KMS-11 (cell line): ENCODE measurements at regions not wholly inside any gene's neighbourhood (a gene's known extent, or its start where the extent isn't known, plus 50 kb on each side); places are given as distances from the start of the nearest gene placed in this dataset.

Source experiments
- H2AFZ ChIP-seq: fragments of 200-600 bp; sonication (generic); 2 replicates; pipeline ENCODE4 v1.6.1; 2016; ENCODE audit warnings: antibody characterized with exemption, mixed run types, low read depth
- H3K27ac ChIP-seq: fragments of 200-600 bp; sonication (generic); 2 replicates; pipeline ENCODE4 v1.6.1; 2016; ENCODE audit warnings: mild to moderate bottlenecking, mixed run types
- H3K27me3 ChIP-seq: fragments of 200-600 bp; sonication (generic); 2 replicates; pipeline ENCODE4 v1.6.1; 2017; ENCODE audit warnings: mild to moderate bottlenecking, low read depth, mixed run types, moderate library complexity; ENCODE audit not compliant: insufficient read depth
- H3K36me3 ChIP-seq: fragments of 200-600 bp; sonication (generic); 2 replicates; pipeline ENCODE4 v1.6.1; 2017; ENCODE audit warnings: mild to moderate bottlenecking, mixed run types; ENCODE audit not compliant: insufficient read depth
- H3K4me1 ChIP-seq: fragments of 200-600 bp; sonication (generic); 2 replicates; pipeline ENCODE4 v1.6.1; 2016; ENCODE audit warnings: mild to moderate bottlenecking, low read depth, mixed run types; ENCODE audit not compliant: poor library complexity, severe bottlenecking
- H3K4me2 ChIP-seq: fragments of 200-600 bp; sonication (generic); 2 replicates; pipeline ENCODE4 v1.7.0; 2016; ENCODE audit warnings: mild to moderate bottlenecking, mixed run types
- H3K4me3 ChIP-seq: fragments of 200-600 bp; sonication (generic); IDR thresholded peaks from 2 replicates; pipeline ENCODE4 v1.6.1; 2017; ENCODE audit warnings: low read depth, low read length, mixed read lengths; ENCODE audit not compliant: insufficient read depth
- H3K79me2 ChIP-seq: fragments of 200-600 bp; sonication (generic); 2 replicates; pipeline ENCODE4 v1.6.1; 2016; ENCODE audit warnings: low read depth, mixed run types; ENCODE audit not compliant: insufficient read depth
- H3K9ac ChIP-seq: fragments of 200-600 bp; sonication (generic); 2 replicates; pipeline ENCODE4 v1.6.1; 2016; ENCODE audit warnings: mild to moderate bottlenecking, mixed run types
- H4K20me1 ChIP-seq: fragments of 200-600 bp; sonication (generic); 2 replicates; pipeline ENCODE4 v1.6.1; 2016; ENCODE audit warnings: mild to moderate bottlenecking, mixed run types; ENCODE audit not compliant: insufficient read depth
- CTCF ChIP-seq: fragments of 200-600 bp; sonication (generic); conservative IDR thresholded peaks from 2 replicates; pipeline ENCODE4 v1.6.1; 2017; ENCODE audit warnings: low read depth, mild to moderate bottlenecking, antibody characterized with exemption, low read length, moderate library complexity, mixed read lengths

GRCh38 chr2:65541773-65542172 lies 109.4 kb upstream of the SPRED2 start:
- Histone ChIP-seq H4K20me1 (no peaks in the 10 kb centered on the region), H3K4me3 (no peak overlapping the region), H3K27me3 (no peaks in the 10 kb centered on the region), H3K36me3 (no peaks in the 10 kb centered on the region), H3K4me1 (no peaks in the 10 kb centered on the region), H3K9ac (no peak overlapping the region), H3K79me2 (no peaks in the 10 kb centered on the region), H3K27ac (no peak overlapping the region), H2AFZ (no peak overlapping the region), H3K4me2 (no peak overlapping the region)
- no peak for TF ChIP-seq CTCF

- H3K27ac ChIP-seq, result no peak overlapping the region
Observed at GRCh38 chr2:65539633-65540032, 107.2 kb upstream of the SPRED2 start.

GRCh38 chr2:65537651-65538385 lies 105.4 kb upstream of the SPRED2 start:
- Histone ChIP-seq H3K79me2 (no peaks in the 10 kb centered on the region), H2AFZ (no peak overlapping the region), H3K27me3 (no peaks in the 10 kb centered on the region), H3K36me3 (no peaks in the 10 kb centered on the region), H3K4me3 (no peak overlapping the region), H3K4me2 (no peak overlapping the region), H3K9ac (no peak overlapping the region), H3K4me1 (no peaks in the 10 kb centered on the region), H4K20me1 (no peaks in the 10 kb centered on the region), H3K27ac (no peak overlapping the region)
- no peak for TF ChIP-seq CTCF

More at GRCh38 chr2:65539633-65540032, 107.2 kb upstream of the SPRED2 start:
- Histone ChIP-seq H3K36me3 (no peaks in the 10 kb centered on the region), H3K4me1 (no peaks in the 10 kb centered on the region), H3K79me2 (no peaks in the 10 kb centered on the region), H3K4me2 (no peak overlapping the region), H3K4me3 (no peak overlapping the region), H4K20me1 (no peaks in the 10 kb centered on the region), H3K9ac (no peak overlapping the region), H2AFZ (no peak overlapping the region), H3K27me3 (no peaks in the 10 kb centered on the region)
- TF ChIP-seq CTCF, result no peak

GRCh38 chr2:65536596-65536995 lies 104.2 kb upstream of the SPRED2 start:
- Histone ChIP-seq H3K9ac (no peak overlapping the region), H2AFZ (no peak overlapping the region), H4K20me1 (no peaks in the 10 kb centered on the region), H3K36me3 (no peaks in the 10 kb centered on the region), H3K27ac (no peak overlapping the region), H3K4me2 (no peak overlapping the region), H3K4me1 (no peaks in the 10 kb centered on the region), H3K79me2 (no peaks in the 10 kb centered on the region), H3K27me3 (no peaks in the 10 kb centered on the region), H3K4me3 (no peak overlapping the region)
- no peak for TF ChIP-seq CTCF
